CD4-positive, alpha-beta T cell (primary cell): ENCODE measurements at regions not wholly inside any gene's neighbourhood (a gene's known extent, or its start where the extent isn't known, plus 50 kb on each side); places are given as distances from the start of the nearest gene placed in this dataset.

Experiments
- ATAC-seq: fragments of 200-7000 bp; cut with Tn5 transposase; one replicate; pipeline ENCODE4 v1.10.0; 2022; ENCODE audit warnings: mild to moderate bottlenecking; ENCODE audit not compliant: poor library complexity
- CTCF ChIA-PET: fragments of 350-600 bp; sonication (Branson Sonifier 250); formaldehyde crosslinking; loops from one replicate; lab custom pipeline; 2021; ENCODE audit warnings: antibody characterized with exemption, inconsistent platforms; lab: Charles Lee
- POLR2A ChIA-PET: fragments of 350-600 bp; sonication (Branson Sonifier 250); formaldehyde crosslinking; loops from one replicate; lab custom pipeline; 2021; ENCODE audit warnings: antibody characterized with exemption, inconsistent platforms; lab: Charles Lee
- DNase-seq, 14 experiments: peaks; one replicate each; pipeline ENCODE4 v3.0.0-alpha.2; 2013 to 2020; ENCODE audit warnings: mixed read lengths in 2 of 14
- H3K27ac ChIP-seq, 2 donors: one replicate each; pipeline versions ENCODE4 v1.5.1 to v1.7.0; 2013; ENCODE audit warnings: low read length in 2 of 2, low read depth in 1 of 2, mild to moderate bottlenecking in 1 of 2
- H3K27me3 ChIP-seq, 2 experiments: 1 replicate in 1 of 2; 2 replicates in 1 of 2; pipeline versions ENCODE4 v1.6.1 to v1.7.0; 2013; ENCODE audit warnings: low read length in 2 of 2, control low read depth in 1 of 2, mild to moderate bottlenecking in 1 of 2, moderate library complexity in 1 of 2; ENCODE audit not compliant: insufficient read depth in 2 of 2, control insufficient read depth in 1 of 2
- H3K36me3 ChIP-seq: one replicate; pipeline ENCODE4 v1.6.1; 2013; ENCODE audit warnings: low read length, control low read depth; ENCODE audit not compliant: insufficient read depth
- H3K4me1 ChIP-seq: one replicate; pipeline ENCODE4 v1.6.1; 2013; ENCODE audit warnings: low read length, control low read depth; ENCODE audit not compliant: insufficient read depth
- H3K4me3 ChIP-seq: one replicate; pipeline ENCODE4 v1.5.1; 2013; ENCODE audit warnings: mild to moderate bottlenecking, low read length, moderate library complexity
- H3K9me3 ChIP-seq, 2 experiments: 1 replicate in 1 of 2; 2 replicates in 1 of 2; pipeline versions ENCODE4 v1.6.1 to v1.7.0; 2013; ENCODE audit warnings: low read length in 2 of 2, mild to moderate bottlenecking in 2 of 2, control low read depth in 1 of 2, moderate library complexity in 1 of 2; ENCODE audit not compliant: control insufficient read depth in 1 of 2, insufficient read depth in 1 of 2
- H3K27ac Mint-ChIP-seq: one replicate; pipeline ENCODE4 v1.8.0; 2020; ENCODE audit warnings: mixed read lengths
- H3K27me3 Mint-ChIP-seq: one replicate; pipeline ENCODE4 v1.8.0; 2021; ENCODE audit warnings: mixed read lengths
- H3K36me3 Mint-ChIP-seq: one replicate; pipeline ENCODE4 v1.8.0; 2021; ENCODE audit warnings: low read depth, mixed read lengths
- H3K4me1 Mint-ChIP-seq: one replicate; pipeline ENCODE4 v1.8.0; 2021; ENCODE audit warnings: low read depth, mixed read lengths
- H3K4me3 Mint-ChIP-seq: one replicate; pipeline ENCODE4 v1.8.0; 2020; ENCODE audit warnings: mild to moderate bottlenecking, mixed read lengths
- H3K9me3 Mint-ChIP-seq: one replicate; pipeline ENCODE4 v1.8.0; 2020; ENCODE audit warnings: mixed read lengths
- intact Hi-C, 2 experiments: fragments of 100-400 bp; cut with DNase I in 1 of 2; cut with micrococcal nuclease in 1 of 2; formaldehyde crosslinking; loops; one replicate each; pipeline versions ENCODE4 v1.15.1 to v1.9.0; 2023 to 2025; cut with DNase I, micrococcal nuclease
- TF ChIP-seq, protein P1 (sequence below): fragments of 200-600 bp; IDR thresholded peaks from one replicate; pipeline ENCODE4 v1.8.0; 2022; ENCODE audit warnings: antibody characterized with exemption, mild to moderate bottlenecking

- no peaks in the 10 kb centered on the region for H3K4me1 ChIP-seq
- intact Hi-C loops, result no loop called here
- no peaks in the 10 kb centered on the region for H3K36me3 ChIP-seq
- ChIA-PET CTCF (no interaction called here), POLR2A (no interaction called here)
- no peaks in the 10 kb centered on the region for H3K9me3 Mint-ChIP-seq
- H3K27ac Mint-ChIP-seq, result no peak overlapping the region
- ATAC-seq (no peak), DNase-seq (no peak)
- no peak overlapping the region for H3K4me3 ChIP-seq
- no peaks in the 10 kb centered on the region for H3K9me3 ChIP-seq
- no peaks in the 10 kb centered on the region for H3K27me3 Mint-ChIP-seq
- no peaks in the 10 kb centered on the region for H3K27me3 ChIP-seq
- no peak overlapping the region for H3K27ac ChIP-seq
- H3K4me3 Mint-ChIP-seq, result no peak overlapping the region
- H3K36me3 Mint-ChIP-seq, result no peaks in the 10 kb centered on the region
- H3K4me1 Mint-ChIP-seq, result no peaks in the 10 kb centered on the region
- TF ChIP-seq, protein P1, sequence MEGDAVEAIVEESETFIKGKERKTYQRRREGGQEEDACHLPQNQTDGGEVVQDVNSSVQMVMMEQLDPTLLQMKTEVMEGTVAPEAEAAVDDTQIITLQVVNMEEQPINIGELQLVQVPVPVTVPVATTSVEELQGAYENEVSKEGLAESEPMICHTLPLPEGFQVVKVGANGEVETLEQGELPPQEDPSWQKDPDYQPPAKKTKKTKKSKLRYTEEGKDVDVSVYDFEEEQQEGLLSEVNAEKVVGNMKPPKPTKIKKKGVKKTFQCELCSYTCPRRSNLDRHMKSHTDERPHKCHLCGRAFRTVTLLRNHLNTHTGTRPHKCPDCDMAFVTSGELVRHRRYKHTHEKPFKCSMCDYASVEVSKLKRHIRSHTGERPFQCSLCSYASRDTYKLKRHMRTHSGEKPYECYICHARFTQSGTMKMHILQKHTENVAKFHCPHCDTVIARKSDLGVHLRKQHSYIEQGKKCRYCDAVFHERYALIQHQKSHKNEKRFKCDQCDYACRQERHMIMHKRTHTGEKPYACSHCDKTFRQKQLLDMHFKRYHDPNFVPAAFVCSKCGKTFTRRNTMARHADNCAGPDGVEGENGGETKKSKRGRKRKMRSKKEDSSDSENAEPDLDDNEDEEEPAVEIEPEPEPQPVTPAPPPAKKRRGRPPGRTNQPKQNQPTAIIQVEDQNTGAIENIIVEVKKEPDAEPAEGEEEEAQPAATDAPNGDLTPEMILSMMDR, result no peak
Measured at GRCh38 chr13:99800951-99801350, 170.6 kb downstream of the ZIC5 start.

GRCh38 chr13:99800011-99800410 is 171.6 kb downstream of the ZIC5 start:
- ATAC-seq, result no peak
- ChIA-PET CTCF (no interaction called here), POLR2A (no interaction called here)

DNA sequence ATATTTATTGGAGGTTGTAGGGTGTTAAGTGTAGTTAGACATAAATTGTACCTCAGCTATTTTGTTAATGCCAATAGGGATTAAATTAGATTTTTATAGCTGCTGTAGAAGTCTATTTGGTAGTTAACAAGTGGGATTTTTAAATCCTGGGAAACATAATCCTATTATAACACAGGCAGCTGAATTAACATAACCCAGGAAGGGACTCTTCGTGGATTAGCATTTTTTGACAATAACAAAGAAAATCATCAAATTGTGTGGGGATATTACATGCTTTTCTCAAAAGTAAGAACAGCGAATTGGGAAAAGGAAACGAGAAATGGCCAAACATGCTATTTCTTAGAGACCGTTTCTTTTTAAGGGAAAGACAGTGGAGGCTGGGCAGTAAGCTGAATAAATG is 172.8 kb downstream of the ZIC5 start:
- Mint-ChIP-seq H3K36me3 (no peaks in the 10 kb centered on the region), H3K4me1 (no peaks in the 10 kb centered on the region), H3K27me3 (no peaks in the 10 kb centered on the region), H3K27ac (no peak overlapping the region), H3K9me3 (no peaks in the 10 kb centered on the region), H3K4me3 (no peak overlapping the region)
- H3K36me3 ChIP-seq, result no peaks in the 10 kb centered on the region
- POLR2A ChIA-PET, result no interaction called here
- intact Hi-C loops, result no loop called here
- H3K4me1 ChIP-seq, result no peaks in the 10 kb centered on the region
- ATAC-seq (no peak), DNase-seq (no peak)
- no peak overlapping the region for H3K4me3 ChIP-seq
- H3K9me3 ChIP-seq, result no peaks in the 10 kb centered on the region
- H3K27ac ChIP-seq, result no peak overlapping the region
- no peaks in the 10 kb centered on the region for H3K27me3 ChIP-seq
- CTCF ChIA-PET, result no interaction called here
- TF ChIP-seq, protein P1, result no peak

More at GRCh38 chr13:99800011-99800410, 171.6 kb downstream of the ZIC5 start:
- Mint-ChIP-seq H3K36me3 (no peaks in the 10 kb centered on the region), H3K9me3 (no peaks in the 10 kb centered on the region), H3K4me1 (no peaks in the 10 kb centered on the region), H3K4me3 (no peak overlapping the region), H3K27me3 (no peaks in the 10 kb centered on the region), H3K27ac (no peak overlapping the region)
- H3K4me3 ChIP-seq, result no peak overlapping the region
- intact Hi-C loops, result no loop called here
- H3K27me3 ChIP-seq, result no peaks in the 10 kb centered on the region
- no peaks in the 10 kb centered on the region for H3K9me3 ChIP-seq
- DNase-seq, result no peak
- H3K4me1 ChIP-seq, result no peaks in the 10 kb centered on the region
- H3K36me3 ChIP-seq, result no peaks in the 10 kb centered on the region
- no peak overlapping the region for H3K27ac ChIP-seq
- TF ChIP-seq, protein P1, result no peak
